ENCODE measurements at regions not wholly inside any gene's neighbourhood (a gene's known extent, or its start where the extent isn't known, plus 50 kb on each side); places are given as distances from the start of the nearest gene placed in this dataset.

GRCh38 chr5:88524941-88525340, 256.3 kb upstream of the TMEM161B start:
- no peaks in the 10 kb centered on the region for H3K4me1 ChIP-seq (ENCODE audit: control insufficient read depth in 1 of 2, extremely low read depth in 1 of 2, insufficient read depth in 2 of 2, low read length in 2 of 2)
- no peak overlapping the region for H3K4me3 ChIP-seq (ENCODE audit: control insufficient read depth in 1 of 2, extremely low read depth in 1 of 2, low read length in 1 of 2)
- POLR2A ChIA-PET = no interaction called here
- no peak for DNase-seq
- Mint-ChIP-seq H3K4me1 (no peaks in the 10 kb centered on the region), H3K27me3 (peaks cover 6 to 11% of the 10 kb centered on the region in 2 donors), H3K27ac (no peak overlapping the region), H3K9me3 (no peaks in the 10 kb centered on the region), H3K36me3 (no peaks in the 10 kb centered on the region), H3K4me3 (no peak overlapping the region)
- H3K27ac ChIP-seq (ENCODE audit: low read length) = no peak overlapping the region
- no peaks in the 10 kb centered on the region for H3K9me3 ChIP-seq
- peaks cover 0 to 4% of the 10 kb centered on the region in 2 experiments for H3K27me3 ChIP-seq (replicated peaks in 1 of 2; ENCODE audit: control insufficient read depth in 2 of 2, extremely low read depth in 1 of 2, insufficient read depth in 2 of 2, low read length in 1 of 2)
- WGBS (ENCODE audit: insufficient coverage) = no CpG with 5 or more reads among the region's 3 CpGs
- ATAC-seq (replicated peaks in 1 of 4) = no peak
- CTCF ChIA-PET = interaction anchor here in 1 of 2 donors (0.6 kb wide), 1 partner anchor 415 kb away, joined by 4 read pairs; no protein-coding TSS in a partner anchor
- H3K36me3 ChIP-seq (ENCODE audit: control insufficient read depth in 2 of 2, extremely low read depth in 1 of 2, insufficient read depth in 1 of 2, low read length in 1 of 2) = no peaks in the 10 kb centered on the region

GRCh38 chr5:88519066-88519465, 250.4 kb upstream of the TMEM161B start:
- Histone ChIP-seq H3K4me3 (ENCODE audit: control insufficient read depth in 1 of 2, extremely low read depth in 1 of 2, low read length in 1 of 2) (no peak overlapping the region), H3K27ac (ENCODE audit: low read length) (no peak overlapping the region), H3K9me3 (no peaks in the 10 kb centered on the region), H3K27me3 (replicated peaks in 1 of 2; ENCODE audit: control insufficient read depth in 2 of 2, extremely low read depth in 1 of 2, insufficient read depth in 2 of 2, low read length in 1 of 2) (peaks cover 0 to 2% of the 10 kb centered on the region in 2 experiments), H3K36me3 (ENCODE audit: control insufficient read depth in 2 of 2, extremely low read depth in 1 of 2, insufficient read depth in 1 of 2, low read length in 1 of 2) (no peaks in the 10 kb centered on the region), H3K4me1 (ENCODE audit: control insufficient read depth in 1 of 2, extremely low read depth in 1 of 2, insufficient read depth in 2 of 2, low read length in 2 of 2) (no peaks in the 10 kb centered on the region)
- H3K27me3 Mint-ChIP-seq = peaks cover 10 to 18% of the 10 kb centered on the region in 2 donors
- ATAC-seq (replicated peaks in 1 of 4) = no peak
- ChIA-PET POLR2A (no interaction called here), CTCF (no interaction called here)
- H3K4me3 Mint-ChIP-seq = no peak overlapping the region
- H3K36me3 Mint-ChIP-seq = no peaks in the 10 kb centered on the region
- H3K4me1 Mint-ChIP-seq = no peaks in the 10 kb centered on the region
- no peaks in the 10 kb centered on the region for H3K9me3 Mint-ChIP-seq
- no peak for DNase-seq
- no peak overlapping the region for H3K27ac Mint-ChIP-seq

GRCh38 chr5:88518131-88519016, 249.7 kb upstream of the TMEM161B start:
- H3K27ac ChIP-seq (ENCODE audit: low read length) = no peak overlapping the region
- H3K9me3 ChIP-seq = no peaks in the 10 kb centered on the region
- DNase-seq (no peak), ATAC-seq (replicated peaks in 1 of 4) (no peak)
- no peaks in the 10 kb centered on the region for H3K36me3 ChIP-seq (ENCODE audit: control insufficient read depth in 2 of 2, extremely low read depth in 1 of 2, insufficient read depth in 1 of 2, low read length in 1 of 2)
- ChIA-PET CTCF (no interaction called here), POLR2A (no interaction called here)
- Mint-ChIP-seq H3K4me1 (no peaks in the 10 kb centered on the region), H3K4me3 (no peak overlapping the region), H3K9me3 (no peaks in the 10 kb centered on the region), H3K36me3 (no peaks in the 10 kb centered on the region), H3K27me3 (peaks cover 16 to 25% of the 10 kb centered on the region in 2 donors), H3K27ac (no peak overlapping the region)
- no peaks in the 10 kb centered on the region for H3K27me3 ChIP-seq (replicated peaks in 1 of 2; ENCODE audit: control insufficient read depth in 2 of 2, extremely low read depth in 1 of 2, insufficient read depth in 2 of 2, low read length in 1 of 2)
- WGBS (ENCODE audit: insufficient coverage) = no CpG with 5 or more reads among the region's 4 CpGs
- H3K4me1 ChIP-seq (ENCODE audit: control insufficient read depth in 1 of 2, extremely low read depth in 1 of 2, insufficient read depth in 2 of 2, low read length in 2 of 2) = no peaks in the 10 kb centered on the region
- no peak overlapping the region for H3K4me3 ChIP-seq (ENCODE audit: control insufficient read depth in 1 of 2, extremely low read depth in 1 of 2, low read length in 1 of 2)

- CTCF ChIA-PET = no interaction called here
These were observed 247.5 kb upstream of the TMEM161B start for GRCh38 chr5:88515881-88516819.

GRCh38 chr5:88515068-88515467, 246.4 kb upstream of the TMEM161B start:
- WGBS (ENCODE audit: insufficient coverage) = no CpG with 5 or more reads among the region's 1 CpG
- H3K27me3 Mint-ChIP-seq = peaks cover 13 to 17% of the 10 kb centered on the region in 2 donors
- ATAC-seq (replicated peaks in 1 of 4) (no peak), DNase-seq (no peak)
- ChIA-PET POLR2A (no interaction called here), CTCF (no interaction called here)
- Histone ChIP-seq H3K4me3 (ENCODE audit: control insufficient read depth in 1 of 2, extremely low read depth in 1 of 2, low read length in 1 of 2) (no peak overlapping the region), H3K4me1 (ENCODE audit: control insufficient read depth in 1 of 2, extremely low read depth in 1 of 2, insufficient read depth in 2 of 2, low read length in 2 of 2) (no peaks in the 10 kb centered on the region), H3K9me3 (no peaks in the 10 kb centered on the region), H3K27me3 (replicated peaks in 1 of 2; ENCODE audit: control insufficient read depth in 2 of 2, extremely low read depth in 1 of 2, insufficient read depth in 2 of 2, low read length in 1 of 2) (no peaks in the 10 kb centered on the region), H3K27ac (ENCODE audit: low read length) (no peak overlapping the region), H3K36me3 (ENCODE audit: control insufficient read depth in 2 of 2, extremely low read depth in 1 of 2, insufficient read depth in 1 of 2, low read length in 1 of 2) (no peaks in the 10 kb centered on the region)
- no peaks in the 10 kb centered on the region for H3K36me3 Mint-ChIP-seq
- no peaks in the 10 kb centered on the region for H3K9me3 Mint-ChIP-seq
- no peak overlapping the region for H3K27ac Mint-ChIP-seq
- H3K4me1 Mint-ChIP-seq = no peaks in the 10 kb centered on the region
- H3K4me3 Mint-ChIP-seq = no peak overlapping the region

More at GRCh38 chr5:88515881-88516819, 247.5 kb upstream of the TMEM161B start:
- Histone ChIP-seq H3K4me3 (ENCODE audit: control insufficient read depth in 1 of 2, extremely low read depth in 1 of 2, low read length in 1 of 2) (no peak overlapping the region), H3K9me3 (no peaks in the 10 kb centered on the region), H3K27me3 (replicated peaks in 1 of 2; ENCODE audit: control insufficient read depth in 2 of 2, extremely low read depth in 1 of 2, insufficient read depth in 2 of 2, low read length in 1 of 2) (no peaks in the 10 kb centered on the region), H3K27ac (ENCODE audit: low read length) (no peak overlapping the region), H3K4me1 (ENCODE audit: control insufficient read depth in 1 of 2, extremely low read depth in 1 of 2, insufficient read depth in 2 of 2, low read length in 2 of 2) (no peaks in the 10 kb centered on the region), H3K36me3 (ENCODE audit: control insufficient read depth in 2 of 2, extremely low read depth in 1 of 2, insufficient read depth in 1 of 2, low read length in 1 of 2) (no peaks in the 10 kb centered on the region)
- 83% methylated on average over 1 of the region's 11 CpGs for WGBS (ENCODE audit: insufficient coverage)
- ATAC-seq (replicated peaks in 1 of 4) (no peak), DNase-seq (no peak)
- Mint-ChIP-seq H3K27me3 (peaks cover 13 to 21% of the 10 kb centered on the region in 2 donors), H3K4me3 (no peak overlapping the region), H3K9me3 (no peaks in the 10 kb centered on the region), H3K27ac (peak overlapping the region in 1 of 2 donors; percentile 12), H3K36me3 (no peaks in the 10 kb centered on the region), H3K4me1 (no peaks in the 10 kb centered on the region)
- POLR2A ChIA-PET = interaction anchor here in 1 of 2 donors (0.6 kb wide), 1 partner anchor 8 kb away, joined by 3 read pairs; no protein-coding TSS in a partner anchor

- POLR2A ChIA-PET = no interaction called here
- no peak overlapping the region for H3K4me3 Mint-ChIP-seq
- 65% methylated on average over 3 of the region's 3 CpGs for WGBS (ENCODE audit: insufficient coverage)
- DNase-seq = peak in 1 of 35 experiments; percentile 4
- Histone ChIP-seq H3K27me3 (replicated peaks in 1 of 2; ENCODE audit: control insufficient read depth in 2 of 2, extremely low read depth in 1 of 2, insufficient read depth in 2 of 2, low read length in 1 of 2) (no peaks in the 10 kb centered on the region), H3K9me3 (no peaks in the 10 kb centered on the region), H3K36me3 (ENCODE audit: control insufficient read depth in 2 of 2, extremely low read depth in 1 of 2, insufficient read depth in 1 of 2, low read length in 1 of 2) (no peaks in the 10 kb centered on the region), H3K4me1 (ENCODE audit: control insufficient read depth in 1 of 2, extremely low read depth in 1 of 2, insufficient read depth in 2 of 2, low read length in 2 of 2) (no peaks in the 10 kb centered on the region), H3K27ac (ENCODE audit: low read length) (no peak overlapping the region), H3K4me3 (ENCODE audit: control insufficient read depth in 1 of 2, extremely low read depth in 1 of 2, low read length in 1 of 2) (no peak overlapping the region)
- no peaks in the 10 kb centered on the region for H3K9me3 Mint-ChIP-seq
- no peak overlapping the region for H3K27ac Mint-ChIP-seq
- peaks cover 14 to 15% of the 10 kb centered on the region in 2 donors for H3K27me3 Mint-ChIP-seq
- no peak for ATAC-seq (replicated peaks in 1 of 4)
- H3K4me1 Mint-ChIP-seq = no peaks in the 10 kb centered on the region
- H3K36me3 Mint-ChIP-seq = no peaks in the 10 kb centered on the region
- CTCF ChIA-PET = no interaction called here
These were observed 240.8 kb upstream of the TMEM161B start for GRCh38 chr5:88509403-88509802.

All from T-cell (primary cell).